ENCODE measurements at regions not wholly inside any gene's neighbourhood (a gene's known extent, or its start where the extent isn't known, plus 50 kb on each side); places are given as distances from the start of the nearest gene placed in this dataset.

DNA sequence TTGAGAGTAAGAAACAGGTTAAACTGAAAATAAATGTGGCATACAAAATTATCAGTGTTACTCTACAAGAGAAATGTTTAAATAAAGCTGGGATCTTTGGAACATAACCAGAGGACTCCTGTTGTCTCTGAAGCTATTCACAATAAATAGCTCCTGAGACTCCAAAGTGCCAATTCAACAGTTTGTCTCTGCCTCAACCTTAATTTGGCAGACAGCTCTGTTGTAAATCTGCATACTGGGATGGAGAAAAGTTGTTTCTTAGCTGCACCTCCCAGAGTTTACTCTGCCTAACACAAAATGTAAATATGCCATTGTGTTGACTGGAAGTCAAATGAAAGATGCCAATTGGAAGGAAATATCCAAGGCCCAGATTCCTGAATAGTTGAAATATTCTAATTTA is 238.5 kb upstream of the EPHA4 start:
- TF ChIP-seq, protein P1, sequence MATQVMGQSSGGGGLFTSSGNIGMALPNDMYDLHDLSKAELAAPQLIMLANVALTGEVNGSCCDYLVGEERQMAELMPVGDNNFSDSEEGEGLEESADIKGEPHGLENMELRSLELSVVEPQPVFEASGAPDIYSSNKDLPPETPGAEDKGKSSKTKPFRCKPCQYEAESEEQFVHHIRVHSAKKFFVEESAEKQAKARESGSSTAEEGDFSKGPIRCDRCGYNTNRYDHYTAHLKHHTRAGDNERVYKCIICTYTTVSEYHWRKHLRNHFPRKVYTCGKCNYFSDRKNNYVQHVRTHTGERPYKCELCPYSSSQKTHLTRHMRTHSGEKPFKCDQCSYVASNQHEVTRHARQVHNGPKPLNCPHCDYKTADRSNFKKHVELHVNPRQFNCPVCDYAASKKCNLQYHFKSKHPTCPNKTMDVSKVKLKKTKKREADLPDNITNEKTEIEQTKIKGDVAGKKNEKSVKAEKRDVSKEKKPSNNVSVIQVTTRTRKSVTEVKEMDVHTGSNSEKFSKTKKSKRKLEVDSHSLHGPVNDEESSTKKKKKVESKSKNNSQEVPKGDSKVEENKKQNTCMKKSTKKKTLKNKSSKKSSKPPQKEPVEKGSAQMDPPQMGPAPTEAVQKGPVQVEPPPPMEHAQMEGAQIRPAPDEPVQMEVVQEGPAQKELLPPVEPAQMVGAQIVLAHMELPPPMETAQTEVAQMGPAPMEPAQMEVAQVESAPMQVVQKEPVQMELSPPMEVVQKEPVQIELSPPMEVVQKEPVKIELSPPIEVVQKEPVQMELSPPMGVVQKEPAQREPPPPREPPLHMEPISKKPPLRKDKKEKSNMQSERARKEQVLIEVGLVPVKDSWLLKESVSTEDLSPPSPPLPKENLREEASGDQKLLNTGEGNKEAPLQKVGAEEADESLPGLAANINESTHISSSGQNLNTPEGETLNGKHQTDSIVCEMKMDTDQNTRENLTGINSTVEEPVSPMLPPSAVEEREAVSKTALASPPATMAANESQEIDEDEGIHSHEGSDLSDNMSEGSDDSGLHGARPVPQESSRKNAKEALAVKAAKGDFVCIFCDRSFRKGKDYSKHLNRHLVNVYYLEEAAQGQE (IDR thresholded peaks at IDR 0.05; ENCODE audit: insufficient replicate concordance, low read depth): no peak
- TF ChIP-seq SPI1 (IDR thresholded peaks at IDR 0.05; ENCODE audit: borderline replicate concordance, low read depth) (no peak), POLR2AphosphoS5 (IDR thresholded peaks at IDR 0.05; ENCODE audit: low read depth) (no peak), GABPA (IDR thresholded peaks at IDR 0.05; ENCODE audit: low read depth) (no peak)
- TF ChIP-seq, protein P2, sequence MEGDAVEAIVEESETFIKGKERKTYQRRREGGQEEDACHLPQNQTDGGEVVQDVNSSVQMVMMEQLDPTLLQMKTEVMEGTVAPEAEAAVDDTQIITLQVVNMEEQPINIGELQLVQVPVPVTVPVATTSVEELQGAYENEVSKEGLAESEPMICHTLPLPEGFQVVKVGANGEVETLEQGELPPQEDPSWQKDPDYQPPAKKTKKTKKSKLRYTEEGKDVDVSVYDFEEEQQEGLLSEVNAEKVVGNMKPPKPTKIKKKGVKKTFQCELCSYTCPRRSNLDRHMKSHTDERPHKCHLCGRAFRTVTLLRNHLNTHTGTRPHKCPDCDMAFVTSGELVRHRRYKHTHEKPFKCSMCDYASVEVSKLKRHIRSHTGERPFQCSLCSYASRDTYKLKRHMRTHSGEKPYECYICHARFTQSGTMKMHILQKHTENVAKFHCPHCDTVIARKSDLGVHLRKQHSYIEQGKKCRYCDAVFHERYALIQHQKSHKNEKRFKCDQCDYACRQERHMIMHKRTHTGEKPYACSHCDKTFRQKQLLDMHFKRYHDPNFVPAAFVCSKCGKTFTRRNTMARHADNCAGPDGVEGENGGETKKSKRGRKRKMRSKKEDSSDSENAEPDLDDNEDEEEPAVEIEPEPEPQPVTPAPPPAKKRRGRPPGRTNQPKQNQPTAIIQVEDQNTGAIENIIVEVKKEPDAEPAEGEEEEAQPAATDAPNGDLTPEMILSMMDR (IDR thresholded peaks at IDR 0.05; ENCODE audit: insufficient read depth, low read length): no peak
- DNase-seq (ENCODE audit: low read depth in 1 of 2, low spot score in 1 of 2): no peak
- H3K4me3 ChIP-seq (replicated peaks; ENCODE audit: insufficient read depth, low read length): no peak overlapping the region
- H3K27me3 ChIP-seq (ENCODE audit: insufficient read depth, poor library complexity, severe bottlenecking): peaks cover 3% of the 10 kb centered on the region
- no peak overlapping the region for H3K27ac ChIP-seq (replicated peaks)

DNA sequence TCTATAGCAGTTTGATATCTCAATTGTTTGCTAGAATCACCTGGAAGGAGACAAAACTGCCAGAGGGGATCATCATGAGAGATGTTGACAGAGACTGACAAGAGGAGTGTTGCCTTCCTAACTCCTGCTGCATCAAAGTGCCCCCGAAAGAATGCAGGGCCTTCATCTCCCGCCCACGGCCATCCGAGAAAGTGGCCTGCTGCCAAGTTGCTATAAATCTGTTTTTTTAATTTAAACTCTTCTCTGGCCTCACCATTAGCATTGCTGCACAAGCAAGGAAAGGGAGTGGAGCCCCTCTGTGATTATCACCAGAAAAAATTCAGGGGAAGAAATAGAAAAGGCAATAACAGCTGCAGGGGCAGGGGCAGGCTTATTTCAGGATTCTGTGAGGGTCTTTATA is 238.1 kb upstream of the EPHA4 start:
- TF ChIP-seq, protein P1 (IDR thresholded peaks at IDR 0.05; ENCODE audit: insufficient replicate concordance, low read depth): no peak
- TF ChIP-seq POLR2AphosphoS5 (IDR thresholded peaks at IDR 0.05; ENCODE audit: low read depth): no peak
- no peak for TF ChIP-seq GABPA (IDR thresholded peaks at IDR 0.05; ENCODE audit: low read depth)
- no peak for TF ChIP-seq SPI1 (IDR thresholded peaks at IDR 0.05; ENCODE audit: borderline replicate concordance, low read depth)
- TF ChIP-seq, protein P2 (IDR thresholded peaks at IDR 0.05; ENCODE audit: insufficient read depth, low read length): no peak
- no peak for DNase-seq (ENCODE audit: low read depth in 1 of 2, low spot score in 1 of 2)
- H3K27ac ChIP-seq (replicated peaks): no peak overlapping the region

DNA sequence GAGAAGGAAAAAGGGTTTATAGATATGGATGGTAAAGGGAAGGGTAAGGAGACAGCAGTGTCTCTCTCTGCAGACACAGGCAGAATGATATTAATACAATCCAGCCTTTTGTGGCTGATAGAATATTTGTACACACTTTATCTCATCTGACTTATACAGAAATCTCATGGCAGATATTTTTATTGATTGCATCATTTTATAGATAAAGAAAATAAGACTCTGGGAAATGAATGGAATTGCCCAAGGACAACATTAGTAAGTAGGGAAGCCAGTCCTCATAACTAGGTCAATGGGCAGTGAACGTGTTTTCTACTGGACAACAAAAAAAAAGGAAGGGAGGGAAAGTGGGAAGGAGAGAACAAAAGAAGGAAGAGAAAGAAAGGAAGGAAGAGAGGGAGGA is 236.4 kb upstream of the EPHA4 start:
- Histone ChIP-seq H3K27ac (replicated peaks) (no peak overlapping the region), H3K27me3 (ENCODE audit: insufficient read depth, poor library complexity, severe bottlenecking) (peaks cover 3% of the 10 kb centered on the region), H3K4me3 (replicated peaks; ENCODE audit: insufficient read depth, low read length) (no peak overlapping the region)
- DNase-seq (ENCODE audit: low read depth in 1 of 2, low spot score in 1 of 2): no peak
- no peak for TF ChIP-seq SPI1 (IDR thresholded peaks at IDR 0.05; ENCODE audit: borderline replicate concordance, low read depth)
- no peak for TF ChIP-seq GABPA (IDR thresholded peaks at IDR 0.05; ENCODE audit: low read depth)
- TF ChIP-seq POLR2AphosphoS5 (IDR thresholded peaks at IDR 0.05; ENCODE audit: low read depth): no peak
- TF ChIP-seq, protein P2 (IDR thresholded peaks at IDR 0.05; ENCODE audit: insufficient read depth, low read length): no peak
- TF ChIP-seq, protein P1 (IDR thresholded peaks at IDR 0.05; ENCODE audit: insufficient replicate concordance, low read depth): no peak

More for the DNA sequence above, 238.1 kb upstream of the EPHA4 start:
- peaks cover 3% of the 10 kb centered on the region for H3K27me3 ChIP-seq (ENCODE audit: insufficient read depth, poor library complexity, severe bottlenecking)
- no peak overlapping the region for H3K4me3 ChIP-seq (replicated peaks; ENCODE audit: insufficient read depth, low read length)
